ENCODE measurements at regions not wholly inside any gene's neighbourhood (a gene's known extent, or its start where the extent isn't known, plus 50 kb on each side); places are given as distances from the start of the nearest gene placed in this dataset.

DNA sequence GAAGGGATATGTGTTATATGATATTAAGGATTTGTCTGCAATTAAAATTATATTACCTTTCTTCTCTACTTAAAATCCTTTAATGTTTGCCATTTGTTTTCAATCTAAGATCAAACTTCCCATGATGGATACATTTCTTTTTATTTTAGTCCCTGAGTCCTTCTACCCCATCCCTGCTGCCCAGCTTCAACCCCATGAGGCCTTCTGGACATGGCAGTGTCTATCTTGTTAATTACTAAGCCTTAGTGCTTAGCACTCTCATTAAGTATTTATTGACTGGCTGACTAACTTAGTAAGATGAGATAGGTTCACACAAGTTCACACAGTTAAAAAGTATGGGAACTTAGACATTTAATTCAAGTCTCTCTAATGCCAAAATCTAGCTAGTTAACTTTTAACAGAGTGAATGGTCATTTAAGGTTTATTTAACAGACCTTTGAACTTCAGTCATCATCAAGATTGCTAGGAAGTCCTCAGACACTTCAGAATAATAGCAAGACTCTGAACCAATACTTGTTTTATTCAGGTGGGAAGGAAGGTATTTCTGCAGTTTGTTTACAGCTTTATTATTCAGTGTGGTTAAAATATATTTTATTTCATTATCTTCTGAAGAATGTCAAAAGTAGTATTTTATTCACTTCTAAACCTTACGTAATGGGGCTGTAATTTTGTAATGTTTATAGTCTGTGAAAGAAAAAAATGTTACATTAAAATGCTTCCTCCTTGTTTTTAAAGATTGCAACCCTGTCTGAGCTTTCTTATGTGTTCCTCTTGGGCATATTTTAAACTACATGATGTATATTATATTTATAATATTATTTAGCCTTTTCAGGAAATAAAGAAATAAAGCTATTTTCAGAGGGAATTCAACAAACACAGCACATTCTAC lies 848.9 kb downstream of the REEP3 start:
- TF ChIP-seq, protein P1, sequence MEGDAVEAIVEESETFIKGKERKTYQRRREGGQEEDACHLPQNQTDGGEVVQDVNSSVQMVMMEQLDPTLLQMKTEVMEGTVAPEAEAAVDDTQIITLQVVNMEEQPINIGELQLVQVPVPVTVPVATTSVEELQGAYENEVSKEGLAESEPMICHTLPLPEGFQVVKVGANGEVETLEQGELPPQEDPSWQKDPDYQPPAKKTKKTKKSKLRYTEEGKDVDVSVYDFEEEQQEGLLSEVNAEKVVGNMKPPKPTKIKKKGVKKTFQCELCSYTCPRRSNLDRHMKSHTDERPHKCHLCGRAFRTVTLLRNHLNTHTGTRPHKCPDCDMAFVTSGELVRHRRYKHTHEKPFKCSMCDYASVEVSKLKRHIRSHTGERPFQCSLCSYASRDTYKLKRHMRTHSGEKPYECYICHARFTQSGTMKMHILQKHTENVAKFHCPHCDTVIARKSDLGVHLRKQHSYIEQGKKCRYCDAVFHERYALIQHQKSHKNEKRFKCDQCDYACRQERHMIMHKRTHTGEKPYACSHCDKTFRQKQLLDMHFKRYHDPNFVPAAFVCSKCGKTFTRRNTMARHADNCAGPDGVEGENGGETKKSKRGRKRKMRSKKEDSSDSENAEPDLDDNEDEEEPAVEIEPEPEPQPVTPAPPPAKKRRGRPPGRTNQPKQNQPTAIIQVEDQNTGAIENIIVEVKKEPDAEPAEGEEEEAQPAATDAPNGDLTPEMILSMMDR (IDR thresholded peaks at IDR 0.05), result no peak
- TF ChIP-seq POLR2A (IDR thresholded peaks at IDR 0.05), result no peak

Data from Peyer's patch (tissue), 4 donors.